WI38 (cell line): ENCODE measurements at regions not wholly inside any gene's neighbourhood (a gene's known extent, or its start where the extent isn't known, plus 50 kb on each side); places are given as distances from the start of the nearest gene placed in this dataset.

Source experiments
- H3K4me3 ChIP-seq: 2 replicates; pipeline ENCODE4 v1.5.1; 2011; ENCODE audit warnings: low read depth, mild to moderate bottlenecking, control low read depth, low read length
- CTCF ChIP-seq: IDR thresholded peaks from 2 replicates; pipeline ENCODE4 v1.5.1; 2012; ENCODE audit warnings: low read depth, mild to moderate bottlenecking, control low read depth, low read length

DNA sequence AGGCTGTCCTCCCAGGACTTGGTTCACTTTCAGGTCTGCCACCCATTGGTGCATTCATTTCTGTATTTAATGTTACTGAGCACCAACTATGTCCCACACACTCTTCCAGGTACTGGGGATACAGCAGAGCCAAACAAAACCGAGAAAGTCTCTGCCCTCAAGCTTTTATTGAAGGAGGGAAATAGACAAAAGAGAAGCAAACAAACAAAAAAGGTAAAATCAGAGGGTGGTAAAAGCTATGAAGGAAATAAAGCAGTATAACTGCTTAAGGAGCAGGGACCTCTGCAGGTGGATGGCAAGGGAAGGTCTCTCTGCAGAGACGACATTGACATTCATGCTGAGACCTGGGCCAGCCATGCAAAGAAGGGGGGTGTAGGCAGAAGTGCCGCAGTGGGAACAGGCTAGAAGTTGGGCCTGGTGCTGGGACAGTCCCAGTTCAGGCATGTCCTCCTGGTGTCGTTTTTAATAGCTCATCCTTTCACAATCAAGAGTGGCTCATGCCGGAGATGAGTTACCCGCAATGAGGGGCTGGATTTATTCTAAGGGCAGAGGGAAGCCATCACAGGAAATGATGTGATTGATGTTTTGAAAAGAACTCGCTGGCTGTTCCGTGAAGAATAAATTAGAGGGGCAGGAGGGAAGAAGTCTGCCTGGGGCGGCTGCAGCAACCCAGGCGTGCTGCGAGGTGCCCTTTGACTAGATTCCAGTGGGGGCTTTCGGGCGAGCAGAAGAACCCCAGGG lies 72.8 kb downstream of the IRF2BPL start:
- peak overlapping the region; percentile 20 for H3K4me3 ChIP-seq
- TF ChIP-seq CTCF: no peak

DNA sequence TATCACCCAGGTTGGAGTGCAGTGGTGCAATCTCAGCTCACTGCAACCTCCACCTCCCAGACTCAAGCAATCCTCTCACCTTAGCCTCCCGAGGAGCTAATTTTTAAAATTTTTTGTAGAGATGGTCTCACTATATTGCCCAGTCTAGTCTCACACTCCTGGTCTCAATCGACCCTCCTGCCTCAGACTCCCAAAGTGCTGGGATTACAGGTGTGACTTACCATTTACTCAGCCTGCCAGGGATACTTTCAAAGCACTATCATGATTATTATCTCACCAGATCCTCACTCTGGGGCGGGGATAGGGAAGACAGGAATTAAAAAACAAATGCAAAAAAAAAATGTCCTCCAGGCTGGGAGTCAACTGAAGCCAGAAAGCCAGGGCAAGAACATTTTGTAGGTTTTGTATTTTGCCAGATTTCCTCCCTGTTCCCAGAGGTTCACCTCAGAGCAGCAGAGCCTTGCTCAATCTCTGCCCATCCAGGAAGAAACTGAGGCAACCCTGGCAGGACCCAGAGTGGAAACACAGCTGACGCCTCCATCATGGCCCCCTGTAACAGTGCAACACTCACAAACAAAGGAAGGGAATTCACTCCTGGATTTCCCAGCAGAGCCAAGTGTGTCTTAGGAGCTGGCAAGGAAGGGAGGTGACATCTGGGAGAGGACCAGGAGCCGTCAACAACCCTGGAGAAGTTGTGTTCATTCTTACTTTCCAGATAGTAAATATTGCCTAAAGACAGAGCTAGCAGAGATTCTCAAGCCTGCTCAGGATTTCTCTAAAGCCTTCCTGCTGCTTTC lies 73.9 kb downstream of the IRF2BPL start:
- TF ChIP-seq CTCF: no peak
- H3K4me3 ChIP-seq: no peak overlapping the region

DNA sequence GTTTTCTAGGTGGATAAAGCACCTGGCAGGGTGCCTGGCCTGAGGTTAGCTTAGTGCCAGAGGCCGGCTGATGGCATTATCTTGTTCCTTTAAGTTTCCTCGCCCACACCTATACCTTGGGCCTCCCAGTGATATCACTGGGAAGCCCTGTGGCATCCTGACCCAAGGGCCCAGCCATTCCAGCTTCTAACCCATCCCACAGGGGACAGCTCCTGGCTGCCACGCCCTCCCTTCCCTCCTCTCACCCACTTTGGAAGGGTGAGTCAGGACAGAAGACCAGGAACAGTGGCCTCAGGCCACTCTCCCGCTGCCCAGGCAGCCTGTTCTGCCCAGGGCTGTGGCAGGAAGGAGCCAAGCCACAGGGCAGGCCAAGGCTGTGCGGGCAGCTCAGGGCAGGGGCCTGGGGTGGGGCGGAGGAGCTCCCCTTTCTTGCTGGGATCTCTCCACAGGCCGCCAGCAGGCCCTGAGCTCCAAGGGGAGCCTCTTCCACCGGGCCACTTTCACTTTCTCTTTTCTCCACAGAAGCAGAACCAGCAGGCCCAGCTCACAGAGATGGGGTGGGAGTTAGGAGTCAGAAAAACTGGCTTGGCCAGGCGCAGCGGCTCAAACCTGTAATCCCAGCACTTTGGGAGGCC lies 75.1 kb downstream of the IRF2BPL start:
- H3K4me3 ChIP-seq: peak overlapping the region; percentile 52
- no peak for TF ChIP-seq CTCF

GRCh38 chr14:76951166-76951565 lies 77.3 kb downstream of the IRF2BPL start:
- no peak overlapping the region for H3K4me3 ChIP-seq
- TF ChIP-seq CTCF: no peak

- no peak for TF ChIP-seq CTCF
- no peak overlapping the region for H3K4me3 ChIP-seq
These were observed 78.2 kb downstream of the IRF2BPL start for GRCh38 chr14:76950055-76951020.

GRCh38 chr14:76948976-76949375 lies 79.5 kb downstream of the IRF2BPL start:
- TF ChIP-seq CTCF: no peak
- H3K4me3 ChIP-seq: no peak overlapping the region
